ENCODE measurements at regions not wholly inside any gene's neighbourhood (a gene's known extent, or its start where the extent isn't known, plus 50 kb on each side); places are given as distances from the start of the nearest gene placed in this dataset.

- Histone ChIP-seq H3K9me3 (ENCODE audit: control insufficient read depth in 2 of 2, insufficient read depth in 1 of 2, low read depth in 1 of 2, low read length in 1 of 2) (no peaks in the 10 kb centered on the region), H3K4me3 (ENCODE audit: low read depth in 1 of 2, low read length in 2 of 2) (no peak overlapping the region), H3K36me3 (ENCODE audit: control insufficient read depth in 2 of 2, insufficient read depth in 2 of 2, low read length in 1 of 2) (no peaks in the 10 kb centered on the region), H3K27ac (ENCODE audit: low read depth in 2 of 2, low read length in 1 of 2) (no peak overlapping the region), H3K4me1 (ENCODE audit: control insufficient read depth in 2 of 2, insufficient read depth in 2 of 2, low read length in 1 of 2) (no peaks in the 10 kb centered on the region), H3K27me3 (ENCODE audit: control insufficient read depth in 1 of 2, insufficient read depth in 2 of 2, low read length in 2 of 2) (no peaks in the 10 kb centered on the region)
- 78 to 88% methylated on average over 2 of the region's 2 CpGs for WGBS, 2 donors
Measured at GRCh38 chr9:16125629-16126028, 572.8 kb downstream of the CCDC171 start.

GRCh38 chr9:16126042-16126441 lies 573.2 kb downstream of the CCDC171 start:
- Histone ChIP-seq H3K4me3 (ENCODE audit: low read depth in 1 of 2, low read length in 2 of 2) (no peak overlapping the region), H3K36me3 (ENCODE audit: control insufficient read depth in 2 of 2, insufficient read depth in 2 of 2, low read length in 1 of 2) (no peaks in the 10 kb centered on the region), H3K9me3 (ENCODE audit: control insufficient read depth in 2 of 2, insufficient read depth in 1 of 2, low read depth in 1 of 2, low read length in 1 of 2) (no peaks in the 10 kb centered on the region), H3K4me1 (ENCODE audit: control insufficient read depth in 2 of 2, insufficient read depth in 2 of 2, low read length in 1 of 2) (no peaks in the 10 kb centered on the region), H3K27ac (ENCODE audit: low read depth in 2 of 2, low read length in 1 of 2) (no peak overlapping the region), H3K27me3 (ENCODE audit: control insufficient read depth in 1 of 2, insufficient read depth in 2 of 2, low read length in 2 of 2) (no peaks in the 10 kb centered on the region)
- 78 to 82% methylated on average over 2 of the region's 2 CpGs for WGBS, 2 donors

GRCh38 chr9:16128003-16128402 lies 575.2 kb downstream of the CCDC171 start:
- Histone ChIP-seq H3K27ac (ENCODE audit: low read depth in 2 of 2, low read length in 1 of 2) (no peak overlapping the region), H3K4me1 (ENCODE audit: control insufficient read depth in 2 of 2, insufficient read depth in 2 of 2, low read length in 1 of 2) (no peaks in the 10 kb centered on the region), H3K27me3 (ENCODE audit: control insufficient read depth in 1 of 2, insufficient read depth in 2 of 2, low read length in 2 of 2) (no peaks in the 10 kb centered on the region), H3K4me3 (ENCODE audit: low read depth in 1 of 2, low read length in 2 of 2) (no peak overlapping the region), H3K36me3 (ENCODE audit: control insufficient read depth in 2 of 2, insufficient read depth in 2 of 2, low read length in 1 of 2) (no peaks in the 10 kb centered on the region), H3K9me3 (ENCODE audit: control insufficient read depth in 2 of 2, insufficient read depth in 1 of 2, low read depth in 1 of 2, low read length in 1 of 2) (no peaks in the 10 kb centered on the region)
- WGBS, 2 donors = 92 to 96% methylated on average over 6 of the region's 6 CpGs

GRCh38 chr9:16131264-16131663 lies 578.4 kb downstream of the CCDC171 start:
- no peaks in the 10 kb centered on the region for H3K36me3 ChIP-seq (ENCODE audit: control insufficient read depth in 2 of 2, insufficient read depth in 2 of 2, low read length in 1 of 2)
- no peaks in the 10 kb centered on the region for H3K4me1 ChIP-seq (ENCODE audit: control insufficient read depth in 2 of 2, insufficient read depth in 2 of 2, low read length in 1 of 2)
- 87 to 90% methylated on average over 6 of the region's 6 CpGs for WGBS, 2 donors
- H3K4me3 ChIP-seq (ENCODE audit: low read depth in 1 of 2, low read length in 2 of 2) = no peak overlapping the region
- H3K27me3 ChIP-seq (ENCODE audit: control insufficient read depth in 1 of 2, insufficient read depth in 2 of 2, low read length in 2 of 2) = no peaks in the 10 kb centered on the region
- H3K9me3 ChIP-seq (ENCODE audit: control insufficient read depth in 2 of 2, insufficient read depth in 1 of 2, low read depth in 1 of 2, low read length in 1 of 2) = no peaks in the 10 kb centered on the region
- no peak overlapping the region for H3K27ac ChIP-seq (ENCODE audit: low read depth in 2 of 2, low read length in 1 of 2)

- Histone ChIP-seq H3K36me3 (ENCODE audit: control insufficient read depth in 2 of 2, insufficient read depth in 2 of 2, low read length in 1 of 2) (no peaks in the 10 kb centered on the region), H3K4me3 (ENCODE audit: low read depth in 1 of 2, low read length in 2 of 2) (no peak overlapping the region), H3K27me3 (ENCODE audit: control insufficient read depth in 1 of 2, insufficient read depth in 2 of 2, low read length in 2 of 2) (no peaks in the 10 kb centered on the region), H3K27ac (ENCODE audit: low read depth in 2 of 2, low read length in 1 of 2) (no peak overlapping the region), H3K4me1 (ENCODE audit: control insufficient read depth in 2 of 2, insufficient read depth in 2 of 2, low read length in 1 of 2) (no peaks in the 10 kb centered on the region), H3K9me3 (ENCODE audit: control insufficient read depth in 2 of 2, insufficient read depth in 1 of 2, low read depth in 1 of 2, low read length in 1 of 2) (no peaks in the 10 kb centered on the region)
- WGBS, 2 donors = 91 to 92% methylated on average over 6 of the region's 6 CpGs
Measured at GRCh38 chr9:16132513-16132912, 579.7 kb downstream of the CCDC171 start.

GRCh38 chr9:16133032-16133431 lies 580.2 kb downstream of the CCDC171 start:
- no peaks in the 10 kb centered on the region for H3K27me3 ChIP-seq (ENCODE audit: control insufficient read depth in 1 of 2, insufficient read depth in 2 of 2, low read length in 2 of 2)
- H3K9me3 ChIP-seq (ENCODE audit: control insufficient read depth in 2 of 2, insufficient read depth in 1 of 2, low read depth in 1 of 2, low read length in 1 of 2) = no peaks in the 10 kb centered on the region
- H3K27ac ChIP-seq (ENCODE audit: low read depth in 2 of 2, low read length in 1 of 2) = no peak overlapping the region
- no peaks in the 10 kb centered on the region for H3K4me1 ChIP-seq (ENCODE audit: control insufficient read depth in 2 of 2, insufficient read depth in 2 of 2, low read length in 1 of 2)
- H3K4me3 ChIP-seq (ENCODE audit: low read depth in 1 of 2, low read length in 2 of 2) = no peak overlapping the region
- H3K36me3 ChIP-seq (ENCODE audit: control insufficient read depth in 2 of 2, insufficient read depth in 2 of 2, low read length in 1 of 2) = no peaks in the 10 kb centered on the region

GRCh38 chr9:16133556-16134227 lies 580.8 kb downstream of the CCDC171 start:
- no peaks in the 10 kb centered on the region for H3K27me3 ChIP-seq (ENCODE audit: control insufficient read depth in 1 of 2, insufficient read depth in 2 of 2, low read length in 2 of 2)
- H3K36me3 ChIP-seq (ENCODE audit: control insufficient read depth in 2 of 2, insufficient read depth in 2 of 2, low read length in 1 of 2) = no peaks in the 10 kb centered on the region
- H3K27ac ChIP-seq (ENCODE audit: low read depth in 2 of 2, low read length in 1 of 2) = no peak overlapping the region
- H3K4me3 ChIP-seq (ENCODE audit: low read depth in 1 of 2, low read length in 2 of 2) = no peak overlapping the region
- H3K9me3 ChIP-seq (ENCODE audit: control insufficient read depth in 2 of 2, insufficient read depth in 1 of 2, low read depth in 1 of 2, low read length in 1 of 2) = no peaks in the 10 kb centered on the region
- no peaks in the 10 kb centered on the region for H3K4me1 ChIP-seq (ENCODE audit: control insufficient read depth in 2 of 2, insufficient read depth in 2 of 2, low read length in 1 of 2)
- WGBS, 2 donors = 45 to 61% methylated on average over 19 of the region's 19 CpGs

- Histone ChIP-seq H3K27ac (ENCODE audit: low read depth in 2 of 2, low read length in 1 of 2) (no peak overlapping the region), H3K27me3 (ENCODE audit: control insufficient read depth in 1 of 2, insufficient read depth in 2 of 2, low read length in 2 of 2) (no peaks in the 10 kb centered on the region), H3K4me3 (ENCODE audit: low read depth in 1 of 2, low read length in 2 of 2) (no peak overlapping the region), H3K36me3 (ENCODE audit: control insufficient read depth in 2 of 2, insufficient read depth in 2 of 2, low read length in 1 of 2) (no peaks in the 10 kb centered on the region), H3K4me1 (ENCODE audit: control insufficient read depth in 2 of 2, insufficient read depth in 2 of 2, low read length in 1 of 2) (no peaks in the 10 kb centered on the region), H3K9me3 (ENCODE audit: control insufficient read depth in 2 of 2, insufficient read depth in 1 of 2, low read depth in 1 of 2, low read length in 1 of 2) (no peaks in the 10 kb centered on the region)
- WGBS, 2 donors = 77 to 82% methylated on average over 4 of the region's 4 CpGs
Measured at GRCh38 chr9:16134351-16134750, 581.5 kb downstream of the CCDC171 start.

GRCh38 chr9:16135968-16136367 lies 583.1 kb downstream of the CCDC171 start:
- Histone ChIP-seq H3K9me3 (ENCODE audit: control insufficient read depth in 2 of 2, insufficient read depth in 1 of 2, low read depth in 1 of 2, low read length in 1 of 2) (no peaks in the 10 kb centered on the region), H3K4me3 (ENCODE audit: low read depth in 1 of 2, low read length in 2 of 2) (no peak overlapping the region), H3K36me3 (ENCODE audit: control insufficient read depth in 2 of 2, insufficient read depth in 2 of 2, low read length in 1 of 2) (no peaks in the 10 kb centered on the region), H3K27me3 (ENCODE audit: control insufficient read depth in 1 of 2, insufficient read depth in 2 of 2, low read length in 2 of 2) (no peaks in the 10 kb centered on the region), H3K4me1 (ENCODE audit: control insufficient read depth in 2 of 2, insufficient read depth in 2 of 2, low read length in 1 of 2) (no peaks in the 10 kb centered on the region), H3K27ac (ENCODE audit: low read depth in 2 of 2, low read length in 1 of 2) (no peak overlapping the region)
- WGBS, 2 donors = 75 to 81% methylated on average over 1 of the region's 1 CpG

- Histone ChIP-seq H3K9me3 (ENCODE audit: control insufficient read depth in 2 of 2, insufficient read depth in 1 of 2, low read depth in 1 of 2, low read length in 1 of 2) (no peaks in the 10 kb centered on the region), H3K27ac (ENCODE audit: low read depth in 2 of 2, low read length in 1 of 2) (no peak overlapping the region), H3K36me3 (ENCODE audit: control insufficient read depth in 2 of 2, insufficient read depth in 2 of 2, low read length in 1 of 2) (no peaks in the 10 kb centered on the region), H3K4me3 (ENCODE audit: low read depth in 1 of 2, low read length in 2 of 2) (no peak overlapping the region), H3K4me1 (ENCODE audit: control insufficient read depth in 2 of 2, insufficient read depth in 2 of 2, low read length in 1 of 2) (no peaks in the 10 kb centered on the region), H3K27me3 (ENCODE audit: control insufficient read depth in 1 of 2, insufficient read depth in 2 of 2, low read length in 2 of 2) (no peaks in the 10 kb centered on the region)
- WGBS, 2 donors = 79 to 88% methylated on average over 10 of the region's 10 CpGs
Measured at GRCh38 chr9:16136451-16136850, 583.6 kb downstream of the CCDC171 start.
